ENCODE measurements at regions not wholly inside any gene's neighbourhood (a gene's known extent, or its start where the extent isn't known, plus 50 kb on each side); places are given as distances from the start of the nearest gene placed in this dataset.

DNA sequence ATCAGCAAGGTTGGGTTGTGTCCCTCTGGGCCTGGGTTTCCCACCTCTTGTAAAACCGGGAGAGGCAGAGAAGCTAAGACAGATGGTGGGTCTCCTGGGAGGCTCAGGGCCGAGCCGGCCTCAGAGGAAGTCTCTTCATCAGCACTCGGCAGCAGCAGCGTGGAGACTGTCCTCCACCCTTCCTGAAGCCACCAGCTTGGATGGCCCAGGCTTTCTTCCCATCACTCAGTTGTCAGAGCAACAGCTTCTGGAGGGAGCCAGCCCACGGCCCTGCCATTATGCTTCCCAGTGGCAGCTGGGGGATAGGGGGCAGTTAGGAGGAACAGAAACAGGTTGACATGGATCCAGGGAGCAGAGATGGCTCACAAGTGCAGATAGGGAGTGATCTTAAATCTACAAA is 191.0 kb downstream of the KATNAL1 start:
- intact Hi-C loops (cut with DNase I; ENCODE audit: low total_unique reads), result loop anchor here (10.0 kb wide), 2 partner anchors 172 to 272 kb away; no protein-coding TSS in a partner anchor
- Histone ChIP-seq H3K4me1 (peaks cover 6 to 22% of the 10 kb centered on the region in 2 donors), H3K36me3 (no peaks in the 10 kb centered on the region), H3K4me3 (no peak overlapping the region), H3K9me3 (no peaks in the 10 kb centered on the region), H3K27ac (no peak overlapping the region), H3K27me3 (no peaks in the 10 kb centered on the region)
- no peak for DNase-seq (ENCODE audit: low spot score in 2 of 2)
- TF ChIP-seq POLR2A (IDR thresholded peaks at IDR 0.05), result no peak
- TF ChIP-seq, protein P1, sequence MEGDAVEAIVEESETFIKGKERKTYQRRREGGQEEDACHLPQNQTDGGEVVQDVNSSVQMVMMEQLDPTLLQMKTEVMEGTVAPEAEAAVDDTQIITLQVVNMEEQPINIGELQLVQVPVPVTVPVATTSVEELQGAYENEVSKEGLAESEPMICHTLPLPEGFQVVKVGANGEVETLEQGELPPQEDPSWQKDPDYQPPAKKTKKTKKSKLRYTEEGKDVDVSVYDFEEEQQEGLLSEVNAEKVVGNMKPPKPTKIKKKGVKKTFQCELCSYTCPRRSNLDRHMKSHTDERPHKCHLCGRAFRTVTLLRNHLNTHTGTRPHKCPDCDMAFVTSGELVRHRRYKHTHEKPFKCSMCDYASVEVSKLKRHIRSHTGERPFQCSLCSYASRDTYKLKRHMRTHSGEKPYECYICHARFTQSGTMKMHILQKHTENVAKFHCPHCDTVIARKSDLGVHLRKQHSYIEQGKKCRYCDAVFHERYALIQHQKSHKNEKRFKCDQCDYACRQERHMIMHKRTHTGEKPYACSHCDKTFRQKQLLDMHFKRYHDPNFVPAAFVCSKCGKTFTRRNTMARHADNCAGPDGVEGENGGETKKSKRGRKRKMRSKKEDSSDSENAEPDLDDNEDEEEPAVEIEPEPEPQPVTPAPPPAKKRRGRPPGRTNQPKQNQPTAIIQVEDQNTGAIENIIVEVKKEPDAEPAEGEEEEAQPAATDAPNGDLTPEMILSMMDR (IDR thresholded peaks at IDR 0.05), result no peak
- TF ChIP-seq POLR2AphosphoS5 (IDR thresholded peaks at IDR 0.05), result no peak

DNA sequence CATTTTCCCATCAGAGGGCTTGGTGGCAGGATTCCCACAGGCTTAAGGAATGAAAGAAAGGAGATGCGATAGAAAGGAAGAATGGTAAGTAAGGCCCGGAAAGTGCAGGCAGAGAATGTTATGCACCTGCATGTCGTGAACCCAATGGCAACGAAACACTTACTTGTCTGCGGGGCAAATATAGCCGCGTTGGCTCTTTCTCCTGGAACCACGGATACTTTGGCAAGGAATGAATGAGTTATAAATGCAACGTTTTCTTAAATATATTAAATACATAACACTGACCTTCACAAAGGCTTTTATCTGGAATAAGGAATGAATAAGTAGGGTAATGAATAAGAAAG is 192.1 kb downstream of the KATNAL1 start:
- intact Hi-C loops (cut with DNase I; ENCODE audit: low total_unique reads), result loop anchor here (10.0 kb wide), 2 partner anchors 170 to 270 kb away; no protein-coding TSS in a partner anchor
- no peaks in the 10 kb centered on the region for H3K27me3 ChIP-seq
- H3K4me1 ChIP-seq, result peaks cover 6 to 22% of the 10 kb centered on the region in 2 donors
- H3K27ac ChIP-seq, result peak overlapping the region; percentile 88 to 89
- no peak for TF ChIP-seq POLR2A (IDR thresholded peaks at IDR 0.05)
- TF ChIP-seq, protein P1 (IDR thresholded peaks at IDR 0.05), result peak in 1 of 3 donors; percentile 18
- H3K4me3 ChIP-seq, result peak overlapping the region; percentile 48 to 88 (median 69)
- no peaks in the 10 kb centered on the region for H3K36me3 ChIP-seq
- no peaks in the 10 kb centered on the region for H3K9me3 ChIP-seq
- DNase-seq (ENCODE audit: low spot score in 2 of 2), result no peak

DNA sequence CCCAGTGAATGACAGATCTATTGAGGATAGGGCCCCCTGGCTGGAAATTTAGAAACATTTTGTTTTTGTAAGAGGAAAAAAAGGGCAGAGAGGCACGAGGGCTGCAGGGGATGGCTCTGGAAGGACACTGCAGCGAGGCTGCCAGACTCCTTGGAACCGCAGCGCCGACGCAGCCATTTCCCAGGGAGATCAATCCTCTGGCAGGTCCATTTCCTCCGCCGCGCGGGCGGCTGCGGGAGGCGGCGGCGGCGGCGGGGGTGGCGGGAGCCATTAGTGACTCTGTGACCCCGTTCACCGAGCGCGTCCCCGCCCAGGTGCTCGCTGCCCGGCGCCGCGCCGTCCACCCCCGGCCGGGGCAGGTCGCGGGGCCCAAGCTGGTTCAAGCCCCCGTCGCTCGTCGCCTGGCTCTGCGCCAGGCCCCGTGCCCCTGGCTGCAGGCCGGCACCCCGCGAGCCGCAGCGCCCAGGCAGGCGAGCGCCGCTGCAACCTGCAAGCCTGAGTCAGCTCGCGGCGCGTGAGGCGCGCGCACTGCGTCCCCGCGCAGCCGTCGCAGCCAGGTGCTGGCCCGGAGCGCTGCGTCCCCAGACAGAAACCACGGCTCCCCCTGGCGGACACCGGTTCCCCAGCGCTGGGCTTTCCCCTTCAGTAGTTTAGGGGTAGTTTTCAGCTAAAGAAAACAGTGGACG is 192.6 kb downstream of the KATNAL1 start:
- Histone ChIP-seq H3K36me3 (no peaks in the 10 kb centered on the region), H3K4me3 (peak overlapping the region; percentile 48 to 88 (median 69)), H3K4me1 (peaks cover 6 to 22% of the 10 kb centered on the region in 2 donors), H3K27me3 (no peaks in the 10 kb centered on the region), H3K9me3 (no peaks in the 10 kb centered on the region), H3K27ac (peak overlapping the region; percentile 88 to 89)
- DNase-seq (ENCODE audit: low spot score in 2 of 2), result peak; percentile 85 to 88
- intact Hi-C loops (cut with DNase I; ENCODE audit: low total_unique reads), result loop anchor here (5.0 to 10.0 kb wide), 3 partner anchors 170 to 342 kb away; no protein-coding TSS in a partner anchor
- no peak for TF ChIP-seq POLR2A (IDR thresholded peaks at IDR 0.05)
- TF ChIP-seq, protein P1 (IDR thresholded peaks at IDR 0.05), result peak; percentile 84 to 94 (median 92)
- peak in 1 of 3 donors; percentile 48 for TF ChIP-seq POLR2AphosphoS5 (IDR thresholded peaks at IDR 0.05)

DNA sequence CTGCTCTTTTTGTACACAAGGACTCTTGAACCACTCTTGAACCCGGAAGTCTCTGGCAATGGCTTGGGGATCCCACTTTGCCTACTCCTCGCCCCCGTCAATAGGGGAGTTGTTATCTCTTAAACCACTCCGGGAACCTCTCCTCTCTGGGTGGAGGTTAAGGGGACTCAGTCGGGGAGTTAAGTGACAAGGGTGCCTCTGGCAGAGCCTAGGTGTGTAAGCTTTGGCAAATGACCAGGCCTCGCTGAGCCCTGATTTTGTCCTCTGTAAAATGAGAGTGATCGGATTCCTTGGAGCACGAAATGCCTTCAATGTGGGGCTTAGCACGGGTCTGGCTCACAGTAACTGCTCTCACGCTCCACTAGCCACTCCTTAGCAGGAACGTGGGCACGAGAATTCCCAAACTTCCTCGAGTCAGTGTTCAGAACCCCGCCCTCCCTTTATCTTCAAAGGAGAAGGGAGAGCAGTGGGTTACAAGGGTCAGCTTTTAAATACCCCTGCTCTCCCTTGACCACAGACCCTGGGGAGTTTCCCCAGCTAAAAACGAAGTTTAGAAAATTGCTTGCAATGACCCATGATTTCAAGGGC is 193.3 kb downstream of the KATNAL1 start:
- Histone ChIP-seq H3K4me1 (peaks cover 6 to 22% of the 10 kb centered on the region in 2 donors), H3K36me3 (no peaks in the 10 kb centered on the region), H3K27me3 (no peaks in the 10 kb centered on the region), H3K4me3 (peak overlapping the region; percentile 48 to 88 (median 69)), H3K9me3 (no peaks in the 10 kb centered on the region), H3K27ac (peak overlapping the region; percentile 88 to 89)
- no peak for TF ChIP-seq POLR2AphosphoS5 (IDR thresholded peaks at IDR 0.05)
- TF ChIP-seq, protein P1 (IDR thresholded peaks at IDR 0.05), result no peak
- TF ChIP-seq POLR2A (IDR thresholded peaks at IDR 0.05), result no peak
- no peak for DNase-seq (ENCODE audit: low spot score in 2 of 2)
- intact Hi-C loops (cut with DNase I; ENCODE audit: low total_unique reads), result loop anchor here (5.0 to 10.0 kb wide), 3 partner anchors 169 to 342 kb away; no protein-coding TSS in a partner anchor

DNA sequence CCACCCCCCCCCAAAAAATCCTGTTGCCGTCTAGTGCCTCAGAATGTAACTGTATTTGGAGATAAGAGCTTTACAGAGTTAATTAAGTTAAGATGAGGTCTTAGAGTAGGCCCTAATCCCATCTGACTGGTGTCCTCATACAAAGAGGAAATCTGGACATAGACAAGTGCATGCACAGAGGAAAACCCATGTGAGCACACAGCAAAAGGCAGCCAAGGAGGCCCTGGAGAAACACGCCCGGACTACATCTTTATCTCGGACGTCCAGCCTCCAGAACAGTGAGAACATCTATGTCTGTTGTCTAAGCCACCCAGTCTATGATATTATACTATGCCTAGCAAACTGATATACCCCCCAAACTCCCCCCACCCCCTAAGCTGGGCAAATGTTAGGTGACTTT is 193.8 kb downstream of the KATNAL1 start:
- no peak for DNase-seq (ENCODE audit: low spot score in 2 of 2)
- H3K27ac ChIP-seq, result peak overlapping the region; percentile 88 to 89
- intact Hi-C loops (cut with DNase I; ENCODE audit: low total_unique reads), result loop anchor here (5.0 to 10.0 kb wide), 3 partner anchors 169 to 341 kb away; no protein-coding TSS in a partner anchor
- H3K27me3 ChIP-seq, result no peaks in the 10 kb centered on the region
- no peak overlapping the region for H3K4me3 ChIP-seq
- TF ChIP-seq POLR2A (IDR thresholded peaks at IDR 0.05) (no peak), POLR2AphosphoS5 (IDR thresholded peaks at IDR 0.05) (no peak)
- TF ChIP-seq, protein P1 (IDR thresholded peaks at IDR 0.05), result no peak
- H3K4me1 ChIP-seq, result peaks cover 6 to 22% of the 10 kb centered on the region in 2 donors
- no peaks in the 10 kb centered on the region for H3K36me3 ChIP-seq
- H3K9me3 ChIP-seq, result no peaks in the 10 kb centered on the region

Measured in breast epithelium (tissue), 4 donors.